KMS-11 (cell line): ENCODE measurements at regions not wholly inside any gene's neighbourhood (a gene's known extent, or its start where the extent isn't known, plus 50 kb on each side); places are given as distances from the start of the nearest gene placed in this dataset.
"Not testable (repeated sequence)": the region's sequence is repeated elsewhere in the genome, so short reads cannot be mapped to it uniquely, and the experiment has no call there.

Experiments
- H2AFZ ChIP-seq: fragments of 200-600 bp; sonication (generic); 2 replicates; pipeline ENCODE4 v1.6.1; 2016; ENCODE audit warnings: antibody characterized with exemption, mixed run types, low read depth
- H3K27ac ChIP-seq: fragments of 200-600 bp; sonication (generic); 2 replicates; pipeline ENCODE4 v1.6.1; 2016; ENCODE audit warnings: mild to moderate bottlenecking, mixed run types
- H3K27me3 ChIP-seq: fragments of 200-600 bp; sonication (generic); 2 replicates; pipeline ENCODE4 v1.6.1; 2017; ENCODE audit warnings: mild to moderate bottlenecking, low read depth, mixed run types, moderate library complexity; ENCODE audit not compliant: insufficient read depth
- H3K36me3 ChIP-seq: fragments of 200-600 bp; sonication (generic); 2 replicates; pipeline ENCODE4 v1.6.1; 2017; ENCODE audit warnings: mild to moderate bottlenecking, mixed run types; ENCODE audit not compliant: insufficient read depth
- H3K4me1 ChIP-seq: fragments of 200-600 bp; sonication (generic); 2 replicates; pipeline ENCODE4 v1.6.1; 2016; ENCODE audit warnings: mild to moderate bottlenecking, low read depth, mixed run types; ENCODE audit not compliant: poor library complexity, severe bottlenecking
- H3K4me2 ChIP-seq: fragments of 200-600 bp; sonication (generic); 2 replicates; pipeline ENCODE4 v1.7.0; 2016; ENCODE audit warnings: mild to moderate bottlenecking, mixed run types
- H3K4me3 ChIP-seq: fragments of 200-600 bp; sonication (generic); IDR thresholded peaks from 2 replicates; pipeline ENCODE4 v1.6.1; 2017; ENCODE audit warnings: low read depth, low read length, mixed read lengths; ENCODE audit not compliant: insufficient read depth
- H3K79me2 ChIP-seq: fragments of 200-600 bp; sonication (generic); 2 replicates; pipeline ENCODE4 v1.6.1; 2016; ENCODE audit warnings: low read depth, mixed run types; ENCODE audit not compliant: insufficient read depth
- H3K9ac ChIP-seq: fragments of 200-600 bp; sonication (generic); 2 replicates; pipeline ENCODE4 v1.6.1; 2016; ENCODE audit warnings: mild to moderate bottlenecking, mixed run types
- H4K20me1 ChIP-seq: fragments of 200-600 bp; sonication (generic); 2 replicates; pipeline ENCODE4 v1.6.1; 2016; ENCODE audit warnings: mild to moderate bottlenecking, mixed run types; ENCODE audit not compliant: insufficient read depth
- CTCF ChIP-seq: fragments of 200-600 bp; sonication (generic); conservative IDR thresholded peaks from 2 replicates; pipeline ENCODE4 v1.6.1; 2017; ENCODE audit warnings: low read depth, mild to moderate bottlenecking, antibody characterized with exemption, low read length, moderate library complexity, mixed read lengths

- Histone ChIP-seq H4K20me1 (no peaks in the 10 kb centered on the region), H3K9ac (no peak overlapping the region), H3K36me3 (no peaks in the 10 kb centered on the region), H3K27me3 (no peaks in the 10 kb centered on the region), H3K79me2 (no peaks in the 10 kb centered on the region), H2AFZ (no peak overlapping the region), H3K4me3 (no peak overlapping the region), H3K4me2 (no peak overlapping the region), H3K27ac (no peak overlapping the region), H3K4me1 (no peaks in the 10 kb centered on the region)
- TF ChIP-seq CTCF: no peak
Measured at GRCh38 chr16:9155871-9156270, 64.4 kb downstream of the HAPSTR1 start.

GRCh38 chr16:9159839-9160550 lies 68.6 kb downstream of the HAPSTR1 start:
- Histone ChIP-seq H3K4me3 (no peak overlapping the region), H3K9ac (no peak overlapping the region), H3K4me2 (no peak overlapping the region), H3K27ac (no peak overlapping the region), H3K4me1 (no peaks in the 10 kb centered on the region), H3K36me3 (no peaks in the 10 kb centered on the region), H2AFZ (no peak overlapping the region), H4K20me1 (no peaks in the 10 kb centered on the region), H3K79me2 (no peaks in the 10 kb centered on the region), H3K27me3 (no peaks in the 10 kb centered on the region)
- peak; percentile 79 for TF ChIP-seq CTCF

GRCh38 chr16:9160551-9160911 lies 69.1 kb downstream of the HAPSTR1 start:
- no peak for TF ChIP-seq CTCF
- Histone ChIP-seq H3K4me3 (no peak overlapping the region), H3K27ac (no peak overlapping the region), H3K36me3 (no peaks in the 10 kb centered on the region), H3K79me2 (no peaks in the 10 kb centered on the region), H2AFZ (no peak overlapping the region), H3K4me1 (no peaks in the 10 kb centered on the region), H3K4me2 (no peak overlapping the region), H3K27me3 (no peaks in the 10 kb centered on the region), H4K20me1 (no peaks in the 10 kb centered on the region), H3K9ac (no peak overlapping the region)

GRCh38 chr16:9165681-9166080 lies 74.2 kb downstream of the HAPSTR1 start:
- no peak overlapping the region for H3K27ac ChIP-seq
- H3K9ac ChIP-seq: no peak overlapping the region
- no peak for TF ChIP-seq CTCF
- H3K4me1 ChIP-seq: no peaks in the 10 kb centered on the region
- H3K4me2 ChIP-seq: no peak overlapping the region
- no peak overlapping the region for H3K4me3 ChIP-seq
- no peaks in the 10 kb centered on the region for H3K36me3 ChIP-seq
- H4K20me1 ChIP-seq: no peaks in the 10 kb centered on the region
- H3K79me2 ChIP-seq: no peaks in the 10 kb centered on the region
- no peaks in the 10 kb centered on the region for H3K27me3 ChIP-seq
- no peak overlapping the region for H2AFZ ChIP-seq

GRCh38 chr16:9166326-9166993 lies 75.0 kb downstream of the HAPSTR1 start:
- H4K20me1 ChIP-seq, H3K4me3 ChIP-seq, H3K27ac ChIP-seq, H3K79me2 ChIP-seq, H3K4me2 ChIP-seq, H3K36me3 ChIP-seq, H3K27me3 ChIP-seq, H3K9ac ChIP-seq, H3K4me1 ChIP-seq, H2AFZ ChIP-seq: not testable (repeated sequence)
